ENCODE measurements at regions not wholly inside any gene's neighbourhood (a gene's known extent, or its start where the extent isn't known, plus 50 kb on each side); places are given as distances from the start of the nearest gene placed in this dataset.

- DNase-seq (ENCODE audit: low read depth in 2 of 3, low spot score in 2 of 3): no peak
Observed at GRCh38 chr9:107869111-107869510, 379.5 kb upstream of the KLF4 start.

GRCh38 chr9:107868186-107868585 lies 378.6 kb upstream of the KLF4 start:
- no peak for DNase-seq (ENCODE audit: low read depth in 2 of 3, low spot score in 2 of 3)

GRCh38 chr9:107867738-107868137 lies 378.2 kb upstream of the KLF4 start:
- no peak for DNase-seq (ENCODE audit: low read depth in 2 of 3, low spot score in 2 of 3)

- no peak for DNase-seq (ENCODE audit: low read depth in 2 of 3, low spot score in 2 of 3)
Observed at GRCh38 chr9:107866711-107867311, 377.2 kb upstream of the KLF4 start.

GRCh38 chr9:107863396-107863795 lies 373.8 kb upstream of the KLF4 start:
- no peak for DNase-seq (ENCODE audit: low read depth in 2 of 3, low spot score in 2 of 3)

GRCh38 chr9:107862881-107863280 lies 373.3 kb upstream of the KLF4 start:
- DNase-seq (ENCODE audit: low read depth in 2 of 3, low spot score in 2 of 3): no peak

GRCh38 chr9:107862323-107862722 lies 372.8 kb upstream of the KLF4 start:
- no peak for DNase-seq (ENCODE audit: low read depth in 2 of 3, low spot score in 2 of 3)

- DNase-seq (ENCODE audit: low read depth in 2 of 3, low spot score in 2 of 3): no peak
Observed at GRCh38 chr9:107861075-107861474, 371.5 kb upstream of the KLF4 start.

- no peak for DNase-seq (ENCODE audit: low read depth in 2 of 3, low spot score in 2 of 3)
Observed at GRCh38 chr9:107858260-107858659, 368.7 kb upstream of the KLF4 start.

- no peak for DNase-seq (ENCODE audit: low read depth in 2 of 3, low spot score in 2 of 3)
Observed at GRCh38 chr9:107856633-107857032, 367.1 kb upstream of the KLF4 start.

GRCh38 chr9:107855164-107855563 lies 365.6 kb upstream of the KLF4 start:
- DNase-seq (ENCODE audit: low read depth in 2 of 3, low spot score in 2 of 3): no peak

GRCh38 chr9:107853461-107853860 lies 363.9 kb upstream of the KLF4 start:
- no peak for DNase-seq (ENCODE audit: low read depth in 2 of 3, low spot score in 2 of 3)

- no peak for DNase-seq (ENCODE audit: low read depth in 2 of 3, low spot score in 2 of 3)
Observed at GRCh38 chr9:107852891-107853290, 363.3 kb upstream of the KLF4 start.

- no peak for DNase-seq (ENCODE audit: low read depth in 2 of 3, low spot score in 2 of 3)
Observed at GRCh38 chr9:107850653-107851052, 361.1 kb upstream of the KLF4 start.

GRCh38 chr9:107847978-107848964 lies 358.7 kb upstream of the KLF4 start:
- DNase-seq (ENCODE audit: low read depth in 2 of 3, low spot score in 2 of 3): no peak

GRCh38 chr9:107842530-107842929 lies 353.0 kb upstream of the KLF4 start:
- no peak for DNase-seq (ENCODE audit: low read depth in 2 of 3, low spot score in 2 of 3)

- DNase-seq (ENCODE audit: low read depth in 2 of 3, low spot score in 2 of 3): no peak
Observed at GRCh38 chr9:107841076-107841475, 351.5 kb upstream of the KLF4 start.

- DNase-seq (ENCODE audit: low read depth in 2 of 3, low spot score in 2 of 3): no peak
Observed at GRCh38 chr9:107839371-107839770, 349.8 kb upstream of the KLF4 start.

GRCh38 chr9:107838766-107839165 lies 349.2 kb upstream of the KLF4 start:
- DNase-seq (ENCODE audit: low read depth in 2 of 3, low spot score in 2 of 3): no peak

- no peak for DNase-seq (ENCODE audit: low read depth in 2 of 3, low spot score in 2 of 3)
Observed at GRCh38 chr9:107836300-107836699, 346.7 kb upstream of the KLF4 start.

- no peak for DNase-seq (ENCODE audit: low read depth in 2 of 3, low spot score in 2 of 3)
Observed at GRCh38 chr9:107833295-107833694, 343.7 kb upstream of the KLF4 start.

- no peak for DNase-seq (ENCODE audit: low read depth in 2 of 3, low spot score in 2 of 3)
Observed at GRCh38 chr9:107832871-107833270, 343.3 kb upstream of the KLF4 start.
